MCF 10A (cell line): ENCODE measurements at regions not wholly inside any gene's neighbourhood (a gene's known extent, or its start where the extent isn't known, plus 50 kb on each side); places are given as distances from the start of the nearest gene placed in this dataset.

Source experiments
- BruUV-seq: library from RNA; stranded (reverse); fragments of 400-500 nt; replicated peaks from 2 replicates; lab custom pipeline; 2021; lab: Mats Ljungman, UMichigan
- CTCF ChIA-PET: fragments of 300-600 bp; sonication (Branson Sonifier 250); formaldehyde crosslinking; extraction: SDS; loops from one replicate; lab custom pipeline; 2021; ENCODE audit warnings: antibody characterized with exemption, inconsistent platforms; lab: Yijun Ruan, JAX
- POLR2A ChIA-PET: fragments of 300-600, 350-650 bp; sonication (Branson Sonifier 250); formaldehyde crosslinking; extraction: SDS; loops from one replicate; lab custom pipeline; 2020; ENCODE audit warnings: antibody characterized with exemption, inconsistent platforms; lab: Yijun Ruan, JAX
- DNase-seq: peaks from one replicate; pipeline ENCODE4 v3.0.0-alpha.2; 2018; ENCODE audit not compliant: unreplicated experiment
- H3K27ac Mint-ChIP-seq: one replicate; pipeline ENCODE4 v1.8.0; 2022; ENCODE audit warnings: mild to moderate bottlenecking, low read depth, mixed read lengths; ENCODE audit not compliant: unreplicated experiment
- H3K27me3 Mint-ChIP-seq: one replicate; pipeline ENCODE4 v1.8.0; 2022; ENCODE audit warnings: mixed read lengths; ENCODE audit not compliant: insufficient read depth, unreplicated experiment
- H3K36me3 Mint-ChIP-seq: one replicate; pipeline ENCODE4 v1.8.0; 2022; ENCODE audit warnings: mild to moderate bottlenecking, moderate library complexity, mixed read lengths; ENCODE audit not compliant: insufficient read depth, unreplicated experiment
- H3K4me1 Mint-ChIP-seq: one replicate; pipeline ENCODE4 v1.8.0; 2022; ENCODE audit warnings: mixed read lengths; ENCODE audit not compliant: insufficient read depth, unreplicated experiment
- H3K4me3 Mint-ChIP-seq: one replicate; pipeline ENCODE4 v1.8.0; 2022; ENCODE audit warnings: mild to moderate bottlenecking, moderate library complexity, mixed read lengths; ENCODE audit not compliant: unreplicated experiment
- H3K9me3 Mint-ChIP-seq: one replicate; pipeline ENCODE4 v1.8.0; 2022; ENCODE audit warnings: mixed read lengths; ENCODE audit not compliant: unreplicated experiment
- intact Hi-C: fragments of 100-400 bp; cut with micrococcal nuclease; formaldehyde crosslinking; loops from 2 replicates; pipeline ENCODE4 v1.14.1; 2022
- TF ChIP-seq, protein P1 (sequence below): fragments of 200-600 bp; IDR thresholded peaks from one replicate; pipeline ENCODE4 v1.8.0; 2022; ENCODE audit warnings: antibody characterized with exemption, mild to moderate bottlenecking; ENCODE audit not compliant: unreplicated experiment

DNA sequence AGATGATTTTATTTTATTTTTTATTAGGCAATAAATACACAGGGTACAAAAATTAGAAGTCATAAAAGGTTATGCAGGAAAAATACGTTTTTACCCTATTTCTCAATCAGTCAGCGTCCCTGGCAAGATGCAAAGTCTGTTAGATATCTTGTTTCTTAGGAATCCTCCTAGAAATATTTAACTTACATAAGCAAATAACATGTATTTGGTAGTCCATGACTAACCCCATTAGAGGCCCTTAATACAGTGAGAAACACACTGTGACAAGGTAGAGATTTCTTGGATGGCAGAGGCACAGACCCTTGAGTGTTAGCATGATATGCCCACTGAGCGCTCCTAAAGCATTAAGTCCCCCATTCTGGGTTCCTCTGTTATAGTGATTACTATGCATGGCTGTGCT lies 121.2 kb upstream of the ADAMTSL1 start:
- no peaks in the 10 kb centered on the region for H3K36me3 Mint-ChIP-seq
- H3K4me1 Mint-ChIP-seq = peaks cover 6% of the 10 kb centered on the region
- no peak overlapping the region for H3K4me3 Mint-ChIP-seq
- TF ChIP-seq, protein P1, sequence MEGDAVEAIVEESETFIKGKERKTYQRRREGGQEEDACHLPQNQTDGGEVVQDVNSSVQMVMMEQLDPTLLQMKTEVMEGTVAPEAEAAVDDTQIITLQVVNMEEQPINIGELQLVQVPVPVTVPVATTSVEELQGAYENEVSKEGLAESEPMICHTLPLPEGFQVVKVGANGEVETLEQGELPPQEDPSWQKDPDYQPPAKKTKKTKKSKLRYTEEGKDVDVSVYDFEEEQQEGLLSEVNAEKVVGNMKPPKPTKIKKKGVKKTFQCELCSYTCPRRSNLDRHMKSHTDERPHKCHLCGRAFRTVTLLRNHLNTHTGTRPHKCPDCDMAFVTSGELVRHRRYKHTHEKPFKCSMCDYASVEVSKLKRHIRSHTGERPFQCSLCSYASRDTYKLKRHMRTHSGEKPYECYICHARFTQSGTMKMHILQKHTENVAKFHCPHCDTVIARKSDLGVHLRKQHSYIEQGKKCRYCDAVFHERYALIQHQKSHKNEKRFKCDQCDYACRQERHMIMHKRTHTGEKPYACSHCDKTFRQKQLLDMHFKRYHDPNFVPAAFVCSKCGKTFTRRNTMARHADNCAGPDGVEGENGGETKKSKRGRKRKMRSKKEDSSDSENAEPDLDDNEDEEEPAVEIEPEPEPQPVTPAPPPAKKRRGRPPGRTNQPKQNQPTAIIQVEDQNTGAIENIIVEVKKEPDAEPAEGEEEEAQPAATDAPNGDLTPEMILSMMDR = no peak
- ChIA-PET CTCF (no interaction called here), POLR2A (interaction anchor here (1.2 kb wide), 1 partner anchor 8 kb away, joined by 3 read pairs; no protein-coding TSS in a partner anchor)
- H3K27me3 Mint-ChIP-seq = no peaks in the 10 kb centered on the region
- no peak for DNase-seq
- H3K27ac Mint-ChIP-seq = no peak overlapping the region
- no peaks in the 10 kb centered on the region for H3K9me3 Mint-ChIP-seq
- no TSS peak for BruUV-seq
- intact Hi-C loops = no loop called here

DNA sequence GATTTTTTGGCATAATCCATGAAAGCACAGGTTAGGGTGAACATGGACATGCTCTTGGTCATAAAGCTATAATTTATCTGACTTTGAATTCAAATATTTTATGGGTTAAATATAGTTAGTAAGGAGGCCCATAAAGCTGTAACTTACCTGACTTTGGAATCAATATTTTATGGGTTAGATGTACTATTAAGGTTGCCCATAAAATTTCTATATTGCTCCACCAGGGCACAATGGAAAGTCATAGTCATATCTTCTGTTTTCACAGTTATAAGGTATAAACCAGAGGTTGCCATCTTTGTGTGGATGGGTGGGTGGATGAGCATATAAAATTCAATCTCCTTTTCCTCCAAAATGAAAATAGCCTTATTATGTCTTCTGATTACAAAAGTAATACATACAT lies 120.5 kb upstream of the ADAMTSL1 start:
- no peak for DNase-seq
- intact Hi-C loops = no loop called here
- no peaks in the 10 kb centered on the region for H3K36me3 Mint-ChIP-seq
- H3K4me3 Mint-ChIP-seq = no peak overlapping the region
- TF ChIP-seq, protein P1 = no peak
- ChIA-PET CTCF (no interaction called here), POLR2A (interaction anchor here (0.5 kb wide), 1 partner anchor 760 kb away, joined by 3 read pairs; no protein-coding TSS in a partner anchor)
- no peak overlapping the region for H3K27ac Mint-ChIP-seq
- H3K9me3 Mint-ChIP-seq = no peaks in the 10 kb centered on the region
- H3K27me3 Mint-ChIP-seq = no peaks in the 10 kb centered on the region
- BruUV-seq = no TSS peak
- peaks cover 6% of the 10 kb centered on the region for H3K4me1 Mint-ChIP-seq

GRCh38 chr9:18357321-18357720 lies 116.6 kb upstream of the ADAMTSL1 start:
- ChIA-PET CTCF (interaction anchor here (0.6 to 1.8 kb wide), 4 partner anchors 9 to 399 kb away, joined by 3 to 6 read pairs (median 4); no protein-coding TSS in a partner anchor), POLR2A (interaction anchor here (0.7 to 0.9 kb wide), 2 partner anchors 10 to 101 kb away, joined by 3 to 4 read pairs; no protein-coding TSS in a partner anchor)
- no peaks in the 10 kb centered on the region for H3K9me3 Mint-ChIP-seq
- intact Hi-C loops = no loop called here
- no peaks in the 10 kb centered on the region for H3K4me1 Mint-ChIP-seq
- TF ChIP-seq, protein P1 = no peak
- H3K27ac Mint-ChIP-seq = no peak overlapping the region
- no peaks in the 10 kb centered on the region for H3K27me3 Mint-ChIP-seq
- BruUV-seq = no TSS peak
- DNase-seq = no peak
- no peak overlapping the region for H3K4me3 Mint-ChIP-seq
- no peaks in the 10 kb centered on the region for H3K36me3 Mint-ChIP-seq

- ChIA-PET CTCF (interaction anchor here (0.6 kb wide), 1 partner anchor 1099 kb away, joined by 3 read pairs; no protein-coding TSS in a partner anchor), POLR2A (interaction anchor here (0.9 kb wide), 1 partner anchor 11 kb away, joined by 4 read pairs; no protein-coding TSS in a partner anchor)
- BruUV-seq = no TSS peak
- no peaks in the 10 kb centered on the region for H3K36me3 Mint-ChIP-seq
- no peaks in the 10 kb centered on the region for H3K27me3 Mint-ChIP-seq
- H3K9me3 Mint-ChIP-seq = no peaks in the 10 kb centered on the region
- no peak overlapping the region for H3K27ac Mint-ChIP-seq
- TF ChIP-seq, protein P1 = no peak
- no peak for DNase-seq
- intact Hi-C loops = no loop called here
- H3K4me3 Mint-ChIP-seq = no peak overlapping the region
- no peaks in the 10 kb centered on the region for H3K4me1 Mint-ChIP-seq
Measured at GRCh38 chr9:18358325-18358724, 115.6 kb upstream of the ADAMTSL1 start.
